ENCODE measurements at regions not wholly inside any gene's neighbourhood (a gene's known extent, or its start where the extent isn't known, plus 50 kb on each side); places are given as distances from the start of the nearest gene placed in this dataset.

DNA sequence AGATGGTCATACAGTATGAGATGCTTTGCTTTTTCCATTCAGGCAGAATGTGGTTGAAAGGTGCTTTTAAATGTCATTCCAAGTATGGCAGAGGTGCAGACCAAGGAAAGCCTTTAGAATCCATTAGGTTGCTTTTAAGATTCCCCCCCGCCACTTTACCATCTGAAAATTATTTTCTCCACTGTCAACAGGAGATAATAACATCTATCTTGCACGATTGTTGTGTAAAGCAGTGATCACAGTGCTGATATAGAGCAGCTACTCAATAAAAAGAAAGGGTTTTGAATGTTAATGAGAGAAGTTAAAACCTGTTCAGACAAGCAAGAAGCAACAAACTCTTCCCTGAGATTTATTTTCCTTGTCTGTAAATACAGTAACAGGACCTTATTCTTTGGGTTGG lies 372.5 kb upstream of the GCFC2 start:
- H3K23ac ChIP-seq (ENCODE audit: low read length) = no peak overlapping the region
- H3K4me3 ChIP-seq (ENCODE audit: low read length) = no peak overlapping the region
- H3K79me1 ChIP-seq (ENCODE audit: low read length) = no peaks in the 10 kb centered on the region
- H4K5ac ChIP-seq (ENCODE audit: low read length) = no peak overlapping the region
- no peak overlapping the region for H3K56ac ChIP-seq (ENCODE audit: low read length)
- no peaks in the 10 kb centered on the region for H3K79me2 ChIP-seq (ENCODE audit: control insufficient read depth, insufficient read depth, low read length)
- H3K27ac ChIP-seq (ENCODE audit: low read depth, low read length) = no peak overlapping the region
- no peak overlapping the region for H3K18ac ChIP-seq (ENCODE audit: low read length)
- no CpG with 5 or more reads among the region's 2 CpGs for WGBS (ENCODE audit: extremely low coverage, insufficient coverage, low lambda C conversion rate)
- no peak overlapping the region for H2BK5ac ChIP-seq (ENCODE audit: low read length)
- H4K8ac ChIP-seq (ENCODE audit: low read depth, low read length) = no peak overlapping the region
- no peak overlapping the region for H3K4me2 ChIP-seq (ENCODE audit: low read length)
- no peak overlapping the region for H2AK5ac ChIP-seq (ENCODE audit: low read length)
- H3K4ac ChIP-seq (ENCODE audit: low read depth, low read length) = no peak overlapping the region
- no peak for DNase-seq
- H2BK15ac ChIP-seq (replicated peaks; ENCODE audit: low read depth) = no peak overlapping the region
- no peaks in the 10 kb centered on the region for H3K27me3 ChIP-seq (ENCODE audit: insufficient read depth, low read length, poor library complexity)
- no peak overlapping the region for H3K9ac ChIP-seq (ENCODE audit: low read length)
- no peak overlapping the region for H2BK120ac ChIP-seq (ENCODE audit: low read depth, low read length)
- H3K36me3 ChIP-seq (ENCODE audit: control insufficient read depth, insufficient read depth, low read length) = no peaks in the 10 kb centered on the region
- H3K4me1 ChIP-seq (ENCODE audit: control insufficient read depth, low read depth, low read length) = no peaks in the 10 kb centered on the region

DNA sequence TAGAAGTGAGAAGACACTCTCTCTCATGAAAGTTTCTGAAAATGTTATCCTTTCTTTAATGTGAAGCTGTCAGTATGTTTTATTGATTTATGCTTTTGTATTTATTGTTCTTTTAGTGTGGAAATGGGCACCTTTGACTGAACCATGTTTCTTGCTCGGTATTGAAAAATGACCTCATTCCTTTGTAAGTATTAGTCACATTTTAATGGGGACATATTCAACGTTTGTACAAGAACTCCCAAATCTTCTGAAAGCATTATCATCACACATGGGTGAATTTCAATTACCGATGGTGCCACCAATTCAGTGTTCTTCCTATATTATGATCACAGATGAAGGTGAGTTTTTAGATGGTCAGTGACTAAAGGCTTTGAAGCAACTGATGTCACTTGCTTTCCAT lies 371.8 kb upstream of the GCFC2 start:
- no peak overlapping the region for H2BK120ac ChIP-seq (ENCODE audit: low read depth, low read length)

DNA sequence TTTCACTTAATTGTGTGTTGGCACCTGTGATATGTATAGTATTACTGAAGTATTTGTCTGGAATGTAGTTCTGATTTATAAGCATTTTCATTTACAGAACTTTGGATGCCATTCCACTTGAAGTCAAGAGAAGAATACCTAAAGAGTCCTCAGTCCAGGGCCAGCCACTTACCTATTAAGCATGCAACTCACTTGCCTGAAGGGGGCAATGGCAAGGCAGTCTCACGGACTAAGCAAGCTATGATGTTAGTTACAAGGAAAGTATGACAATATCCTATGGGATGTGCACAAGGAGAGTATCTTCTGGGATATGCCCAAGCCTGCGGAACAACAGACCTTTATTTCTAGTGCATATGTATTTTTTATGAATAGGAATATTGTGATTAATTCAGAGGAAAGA lies 369.4 kb upstream of the GCFC2 start:
- no CpG with 5 or more reads among the region's 2 CpGs for WGBS (ENCODE audit: extremely low coverage, insufficient coverage, low lambda C conversion rate)
- H3K79me2 ChIP-seq (ENCODE audit: control insufficient read depth, insufficient read depth, low read length) = no peaks in the 10 kb centered on the region
- no peak overlapping the region for H2AK5ac ChIP-seq (ENCODE audit: low read length)
- no peak overlapping the region for H2BK5ac ChIP-seq (ENCODE audit: low read length)
- H3K9ac ChIP-seq (ENCODE audit: low read length) = no peak overlapping the region
- no peaks in the 10 kb centered on the region for H3K79me1 ChIP-seq (ENCODE audit: low read length)
- no peak overlapping the region for H3K56ac ChIP-seq (ENCODE audit: low read length)
- no peak overlapping the region for H3K4me2 ChIP-seq (ENCODE audit: low read length)
- peak; percentile 46 for DNase-seq
- no peak overlapping the region for H2BK120ac ChIP-seq (ENCODE audit: low read depth, low read length)
- no peaks in the 10 kb centered on the region for H3K4me1 ChIP-seq (ENCODE audit: control insufficient read depth, low read depth, low read length)
- H3K4me3 ChIP-seq (ENCODE audit: low read length) = no peak overlapping the region
- no peak overlapping the region for H4K5ac ChIP-seq (ENCODE audit: low read length)
- H3K23ac ChIP-seq (ENCODE audit: low read length) = no peak overlapping the region
- no peaks in the 10 kb centered on the region for H3K36me3 ChIP-seq (ENCODE audit: control insufficient read depth, insufficient read depth, low read length)
- no peaks in the 10 kb centered on the region for H3K27me3 ChIP-seq (ENCODE audit: insufficient read depth, low read length, poor library complexity)
- no peak overlapping the region for H3K4ac ChIP-seq (ENCODE audit: low read depth, low read length)
- H2BK15ac ChIP-seq (replicated peaks; ENCODE audit: low read depth) = no peak overlapping the region
- no peak overlapping the region for H3K18ac ChIP-seq (ENCODE audit: low read length)
- no peak overlapping the region for H3K27ac ChIP-seq (ENCODE audit: low read depth, low read length)
- H4K8ac ChIP-seq (ENCODE audit: low read depth, low read length) = no peak overlapping the region

More for the DNA sequence above, 371.8 kb upstream of the GCFC2 start:
- no peak overlapping the region for H4K8ac ChIP-seq (ENCODE audit: low read depth, low read length)
- no peaks in the 10 kb centered on the region for H3K27me3 ChIP-seq (ENCODE audit: insufficient read depth, low read length, poor library complexity)
- no peak overlapping the region for H3K4me2 ChIP-seq (ENCODE audit: low read length)
- H3K27ac ChIP-seq (ENCODE audit: low read depth, low read length) = no peak overlapping the region
- H3K36me3 ChIP-seq (ENCODE audit: control insufficient read depth, insufficient read depth, low read length) = no peaks in the 10 kb centered on the region
- whole genome bisulfite sequencing (ENCODE audit: extremely low coverage, insufficient coverage, low lambda C conversion rate) = no CpG with 5 or more reads among the region's 3 CpGs
- no peak overlapping the region for H3K18ac ChIP-seq (ENCODE audit: low read length)
- no peak overlapping the region for H4K5ac ChIP-seq (ENCODE audit: low read length)
- H3K79me1 ChIP-seq (ENCODE audit: low read length) = no peaks in the 10 kb centered on the region
- no peaks in the 10 kb centered on the region for H3K4me1 ChIP-seq (ENCODE audit: control insufficient read depth, low read depth, low read length)
- no peak overlapping the region for H2BK5ac ChIP-seq (ENCODE audit: low read length)
- H2AK5ac ChIP-seq (ENCODE audit: low read length) = no peak overlapping the region
- no peaks in the 10 kb centered on the region for H3K79me2 ChIP-seq (ENCODE audit: control insufficient read depth, insufficient read depth, low read length)
- no peak overlapping the region for H3K23ac ChIP-seq (ENCODE audit: low read length)
- no peak overlapping the region for H3K4ac ChIP-seq (ENCODE audit: low read depth, low read length)
- no peak overlapping the region for H2BK15ac ChIP-seq (replicated peaks; ENCODE audit: low read depth)
- H3K56ac ChIP-seq (ENCODE audit: low read length) = no peak overlapping the region
- H3K9ac ChIP-seq (ENCODE audit: low read length) = no peak overlapping the region
- H3K4me3 ChIP-seq (ENCODE audit: low read length) = no peak overlapping the region
- DNase-seq = no peak

DNA sequence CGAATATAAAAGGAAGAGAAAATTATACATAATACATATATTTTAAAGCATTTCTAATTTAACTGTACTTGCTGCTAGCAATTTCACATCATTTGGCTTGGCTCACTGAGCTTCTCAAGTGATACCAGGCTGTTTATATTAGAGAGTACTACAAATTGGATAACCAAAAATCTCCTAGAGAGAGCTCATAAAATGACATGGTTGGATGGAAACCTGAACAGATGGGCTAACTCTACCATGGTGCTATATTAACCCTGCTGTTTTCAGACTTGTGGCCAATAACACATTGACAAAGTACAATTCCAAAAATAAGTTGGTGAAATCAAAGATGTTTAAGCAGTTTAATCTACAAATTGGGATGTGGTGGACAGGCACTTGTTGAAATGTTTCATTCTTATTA lies 364.4 kb upstream of the GCFC2 start:
- Histone ChIP-seq H2AK5ac (ENCODE audit: low read length) (no peak overlapping the region), H4K5ac (ENCODE audit: low read length) (no peak overlapping the region)
- WGBS (ENCODE audit: extremely low coverage, insufficient coverage, low lambda C conversion rate) = no CpG with 5 or more reads among the region's 1 CpG

DNA sequence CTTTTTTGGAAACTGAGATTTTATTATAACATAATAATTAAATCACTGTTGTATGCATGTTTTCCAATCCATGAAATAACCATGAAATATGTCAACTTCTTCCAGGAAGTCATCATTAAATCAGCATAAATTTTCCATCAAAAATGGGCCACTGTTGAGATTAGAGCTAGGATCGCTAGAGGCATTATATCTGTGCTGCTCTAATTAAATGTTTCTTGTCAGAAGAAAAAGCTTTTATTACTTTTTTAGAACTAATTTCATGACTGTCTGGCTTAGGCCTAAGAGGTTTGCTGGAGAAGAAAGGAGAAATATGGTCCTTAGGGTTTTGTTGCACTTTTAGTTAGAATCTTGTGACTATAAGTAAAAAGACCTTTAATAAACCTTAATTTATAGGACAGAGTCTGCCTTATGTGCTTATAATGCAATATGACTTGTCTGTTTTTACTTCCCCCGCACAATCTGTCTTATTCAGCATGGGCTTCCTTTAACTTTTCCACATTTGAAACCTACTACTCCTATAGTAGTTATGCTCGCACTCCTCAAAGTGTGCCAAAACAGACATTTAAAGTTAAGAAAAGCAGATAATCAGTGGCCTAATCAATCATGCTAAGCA lies 363.4 kb upstream of the GCFC2 start:
- no peak overlapping the region for H3K23ac ChIP-seq (ENCODE audit: low read length)
- H2AK5ac ChIP-seq (ENCODE audit: low read length) = no peak overlapping the region
- H3K27me3 ChIP-seq (ENCODE audit: insufficient read depth, low read length, poor library complexity) = no peaks in the 10 kb centered on the region
- H4K8ac ChIP-seq (ENCODE audit: low read depth, low read length) = no peak overlapping the region
- H2BK5ac ChIP-seq (ENCODE audit: low read length) = no peak overlapping the region
- H2BK15ac ChIP-seq (replicated peaks; ENCODE audit: low read depth) = no peak overlapping the region
- no peak overlapping the region for H3K4me2 ChIP-seq (ENCODE audit: low read length)
- no peak overlapping the region for H2BK120ac ChIP-seq (ENCODE audit: low read depth, low read length)
- H3K4me1 ChIP-seq (ENCODE audit: control insufficient read depth, low read depth, low read length) = no peaks in the 10 kb centered on the region
- no peak overlapping the region for H3K27ac ChIP-seq (ENCODE audit: low read depth, low read length)
- H3K4ac ChIP-seq (ENCODE audit: low read depth, low read length) = no peak overlapping the region
- no peaks in the 10 kb centered on the region for H3K79me1 ChIP-seq (ENCODE audit: low read length)
- H3K18ac ChIP-seq (ENCODE audit: low read length) = no peak overlapping the region
- H4K5ac ChIP-seq (ENCODE audit: low read length) = no peak overlapping the region
- H3K4me3 ChIP-seq (ENCODE audit: low read length) = no peak overlapping the region
- DNase-seq = no peak
- H3K36me3 ChIP-seq (ENCODE audit: control insufficient read depth, insufficient read depth, low read length) = no peaks in the 10 kb centered on the region
- no CpG with 5 or more reads among the region's 3 CpGs for WGBS (ENCODE audit: extremely low coverage, insufficient coverage, low lambda C conversion rate)
- H3K79me2 ChIP-seq (ENCODE audit: control insufficient read depth, insufficient read depth, low read length) = no peaks in the 10 kb centered on the region
- no peak overlapping the region for H3K56ac ChIP-seq (ENCODE audit: low read length)
- H3K9ac ChIP-seq (ENCODE audit: low read length) = no peak overlapping the region

More for the DNA sequence above, 364.4 kb upstream of the GCFC2 start:
- Histone ChIP-seq H3K79me1 (ENCODE audit: low read length) (no peaks in the 10 kb centered on the region), H2BK120ac (ENCODE audit: low read depth, low read length) (no peak overlapping the region), H3K56ac (ENCODE audit: low read length) (no peak overlapping the region), H3K4me1 (ENCODE audit: control insufficient read depth, low read depth, low read length) (no peaks in the 10 kb centered on the region), H4K8ac (ENCODE audit: low read depth, low read length) (no peak overlapping the region), H3K79me2 (ENCODE audit: control insufficient read depth, insufficient read depth, low read length) (no peaks in the 10 kb centered on the region), H2BK15ac (replicated peaks; ENCODE audit: low read depth) (no peak overlapping the region), H3K4me3 (ENCODE audit: low read length) (no peak overlapping the region), H3K27me3 (ENCODE audit: insufficient read depth, low read length, poor library complexity) (no peaks in the 10 kb centered on the region), H3K23ac (ENCODE audit: low read length) (no peak overlapping the region), H3K4me2 (ENCODE audit: low read length) (no peak overlapping the region), H3K9ac (ENCODE audit: low read length) (no peak overlapping the region), H3K36me3 (ENCODE audit: control insufficient read depth, insufficient read depth, low read length) (no peaks in the 10 kb centered on the region), H3K27ac (ENCODE audit: low read depth, low read length) (no peak overlapping the region), H3K18ac (ENCODE audit: low read length) (no peak overlapping the region), H3K4ac (ENCODE audit: low read depth, low read length) (no peak overlapping the region), H2BK5ac (ENCODE audit: low read length) (no peak overlapping the region)
- no peak for DNase-seq

DNA sequence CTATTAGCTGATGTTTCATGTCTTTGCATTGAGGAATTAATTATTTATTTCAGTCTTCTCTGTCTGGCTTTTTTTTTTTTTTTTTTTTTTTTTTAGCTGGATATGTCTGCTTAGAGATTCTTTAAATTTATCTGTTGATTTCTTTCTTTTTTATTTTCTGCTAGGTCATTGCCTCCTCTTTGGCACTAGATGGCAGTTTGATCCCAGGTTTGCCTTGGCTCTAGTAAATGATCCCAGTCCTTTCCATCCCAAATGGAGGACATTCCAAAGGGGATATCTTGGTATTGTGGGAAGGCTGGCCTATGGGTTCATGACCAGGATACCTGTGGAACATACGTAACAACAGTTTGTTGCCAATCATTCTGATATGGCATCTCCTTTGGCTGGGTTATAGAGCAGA lies 339.5 kb upstream of the GCFC2 start:
- Histone ChIP-seq H3K56ac (ENCODE audit: low read length) (no peak overlapping the region), H2BK15ac (replicated peaks; ENCODE audit: low read depth) (no peak overlapping the region), H3K4me2 (ENCODE audit: low read length) (no peak overlapping the region), H3K18ac (ENCODE audit: low read length) (no peak overlapping the region), H3K79me1 (ENCODE audit: low read length) (no peaks in the 10 kb centered on the region), H2BK120ac (ENCODE audit: low read depth, low read length) (no peak overlapping the region), H3K9ac (ENCODE audit: low read length) (no peak overlapping the region), H4K5ac (ENCODE audit: low read length) (no peak overlapping the region), H3K4ac (ENCODE audit: low read depth, low read length) (no peak overlapping the region), H3K79me2 (ENCODE audit: control insufficient read depth, insufficient read depth, low read length) (no peaks in the 10 kb centered on the region), H3K4me3 (ENCODE audit: low read length) (no peak overlapping the region), H3K27me3 (ENCODE audit: insufficient read depth, low read length, poor library complexity) (no peaks in the 10 kb centered on the region), H3K23ac (ENCODE audit: low read length) (no peak overlapping the region), H3K4me1 (ENCODE audit: control insufficient read depth, low read depth, low read length) (no peaks in the 10 kb centered on the region), H3K27ac (ENCODE audit: low read depth, low read length) (no peak overlapping the region), H2BK5ac (ENCODE audit: low read length) (no peak overlapping the region), H4K8ac (ENCODE audit: low read depth, low read length) (no peak overlapping the region), H2AK5ac (ENCODE audit: low read length) (no peak overlapping the region), H3K36me3 (ENCODE audit: control insufficient read depth, insufficient read depth, low read length) (no peaks in the 10 kb centered on the region)
- DNase-seq = peak; percentile 44
- WGBS (ENCODE audit: extremely low coverage, insufficient coverage, low lambda C conversion rate) = no CpG with 5 or more reads among the region's 1 CpG

Measured in mesendoderm (in vitro differentiated cells).